ENCODE measurements at regions not wholly inside any gene's neighbourhood (a gene's known extent, or its start where the extent isn't known, plus 50 kb on each side); places are given as distances from the start of the nearest gene placed in this dataset.
A peak's percentile ranks its signal among the peaks of the same experiment; 100 is the strongest.

DNA sequence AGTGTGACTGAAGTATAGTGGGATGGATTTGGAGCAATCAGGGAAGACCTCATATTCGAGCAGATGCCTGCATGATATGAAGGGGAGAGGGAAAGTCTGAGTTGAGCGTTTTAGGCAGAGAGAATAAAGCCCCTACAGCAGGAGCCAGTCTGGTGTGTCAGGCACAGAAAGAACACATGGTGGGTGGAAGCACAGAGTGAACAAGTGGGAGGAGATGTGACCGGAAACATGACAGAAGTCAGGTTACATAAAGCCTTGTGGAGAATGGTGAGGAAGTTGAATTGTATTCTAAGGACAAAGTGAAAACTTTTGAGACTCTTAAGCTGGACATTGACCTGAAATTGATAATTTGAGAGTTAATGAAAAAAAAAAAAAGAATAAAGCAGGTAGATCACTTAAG, 541.0 kb downstream of the PLOD2 start:
- FAIRE-seq (no peak), DNase-seq (ENCODE audit: low read depth) (no peak)
- Histone ChIP-seq H3K4me3 (ENCODE audit: low read depth, low read length) (no peak overlapping the region), H3K27me3 (ENCODE audit: control insufficient read depth, insufficient read depth, low read length) (no peaks in the 10 kb centered on the region), H3K36me3 (ENCODE audit: control insufficient read depth, insufficient read depth, low read length) (no peaks in the 10 kb centered on the region)
- TF ChIP-seq, protein P1, sequence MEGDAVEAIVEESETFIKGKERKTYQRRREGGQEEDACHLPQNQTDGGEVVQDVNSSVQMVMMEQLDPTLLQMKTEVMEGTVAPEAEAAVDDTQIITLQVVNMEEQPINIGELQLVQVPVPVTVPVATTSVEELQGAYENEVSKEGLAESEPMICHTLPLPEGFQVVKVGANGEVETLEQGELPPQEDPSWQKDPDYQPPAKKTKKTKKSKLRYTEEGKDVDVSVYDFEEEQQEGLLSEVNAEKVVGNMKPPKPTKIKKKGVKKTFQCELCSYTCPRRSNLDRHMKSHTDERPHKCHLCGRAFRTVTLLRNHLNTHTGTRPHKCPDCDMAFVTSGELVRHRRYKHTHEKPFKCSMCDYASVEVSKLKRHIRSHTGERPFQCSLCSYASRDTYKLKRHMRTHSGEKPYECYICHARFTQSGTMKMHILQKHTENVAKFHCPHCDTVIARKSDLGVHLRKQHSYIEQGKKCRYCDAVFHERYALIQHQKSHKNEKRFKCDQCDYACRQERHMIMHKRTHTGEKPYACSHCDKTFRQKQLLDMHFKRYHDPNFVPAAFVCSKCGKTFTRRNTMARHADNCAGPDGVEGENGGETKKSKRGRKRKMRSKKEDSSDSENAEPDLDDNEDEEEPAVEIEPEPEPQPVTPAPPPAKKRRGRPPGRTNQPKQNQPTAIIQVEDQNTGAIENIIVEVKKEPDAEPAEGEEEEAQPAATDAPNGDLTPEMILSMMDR (IDR thresholded peaks at IDR 0.05; ENCODE audit: insufficient read depth, low read length, severe bottlenecking): no peak

DNA sequence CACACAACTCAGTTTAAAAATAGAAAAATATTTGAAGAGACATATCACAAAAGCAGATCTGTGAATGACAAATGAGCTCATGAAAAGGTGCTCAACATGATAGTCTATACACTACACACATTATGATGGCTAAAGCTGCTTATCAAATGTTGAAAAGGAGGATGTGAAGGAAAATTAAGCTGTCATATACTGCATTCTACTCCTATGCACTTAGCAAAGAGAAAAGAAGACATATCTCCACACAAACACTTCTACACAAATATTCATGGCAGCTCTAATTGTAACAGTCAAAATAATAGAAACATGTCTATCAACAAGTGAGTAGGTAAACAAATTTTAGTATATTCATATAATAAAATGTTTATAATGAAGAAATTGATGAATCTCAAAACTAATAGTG, 540.5 kb downstream of the PLOD2 start:
- DNase-seq (ENCODE audit: low read depth) (no peak), FAIRE-seq (no peak)
- no peak overlapping the region for H3K4me3 ChIP-seq (ENCODE audit: low read depth, low read length)
- TF ChIP-seq, protein P1 (IDR thresholded peaks at IDR 0.05; ENCODE audit: insufficient read depth, low read length, severe bottlenecking): no peak
- no peaks in the 10 kb centered on the region for H3K36me3 ChIP-seq (ENCODE audit: control insufficient read depth, insufficient read depth, low read length)
- no peaks in the 10 kb centered on the region for H3K27me3 ChIP-seq (ENCODE audit: control insufficient read depth, insufficient read depth, low read length)

DNA sequence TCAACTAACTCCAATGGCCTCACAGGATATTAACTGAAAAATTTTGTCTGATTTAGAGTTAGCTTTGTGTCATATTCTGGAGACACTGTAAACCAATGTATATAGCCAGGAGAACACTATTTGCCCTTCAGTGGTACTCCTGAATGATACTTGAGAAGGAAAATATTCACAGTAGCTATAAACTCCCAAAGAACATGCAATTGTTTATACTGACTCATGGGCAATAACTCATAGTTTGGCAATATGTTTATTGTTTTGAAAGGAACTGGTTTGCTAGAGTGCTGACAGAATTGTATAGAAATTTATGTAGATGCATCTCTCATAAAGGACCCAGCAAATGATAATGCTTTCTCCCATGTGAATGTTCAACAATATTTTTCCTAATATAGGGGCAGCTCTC, 537.6 kb downstream of the PLOD2 start:
- peak; percentile 57 for DNase-seq (ENCODE audit: low read depth)
- no peak for FAIRE-seq
- no peaks in the 10 kb centered on the region for H3K27me3 ChIP-seq (ENCODE audit: control insufficient read depth, insufficient read depth, low read length)
- TF ChIP-seq, protein P1 (IDR thresholded peaks at IDR 0.05; ENCODE audit: insufficient read depth, low read length, severe bottlenecking): no peak
- H3K4me3 ChIP-seq (ENCODE audit: low read depth, low read length): no peak overlapping the region
- no peaks in the 10 kb centered on the region for H3K36me3 ChIP-seq (ENCODE audit: control insufficient read depth, insufficient read depth, low read length)

DNA sequence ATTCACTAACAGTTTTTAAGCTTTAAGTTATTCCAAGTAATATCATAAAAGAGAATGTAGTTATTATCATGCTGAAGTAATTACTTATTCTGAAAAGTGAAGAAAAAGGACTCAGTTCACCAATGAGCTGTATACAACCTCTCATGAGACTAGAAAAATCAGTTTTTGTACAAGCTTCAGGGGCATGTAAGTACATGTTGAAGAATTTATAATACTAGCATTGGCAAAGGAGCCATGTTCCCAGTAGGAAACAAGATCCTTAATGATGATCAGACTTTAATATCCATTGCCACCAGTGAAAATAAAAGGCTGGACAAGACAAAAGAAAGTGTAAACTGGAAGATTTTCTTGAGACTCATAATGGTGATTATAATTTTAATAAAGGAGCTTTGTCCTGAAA, 532.8 kb downstream of the PLOD2 start:
- no peak overlapping the region for H3K4me3 ChIP-seq (ENCODE audit: low read depth, low read length)
- TF ChIP-seq, protein P1 (IDR thresholded peaks at IDR 0.05; ENCODE audit: insufficient read depth, low read length, severe bottlenecking): no peak
- H3K27me3 ChIP-seq (ENCODE audit: control insufficient read depth, insufficient read depth, low read length): no peaks in the 10 kb centered on the region
- no peaks in the 10 kb centered on the region for H3K36me3 ChIP-seq (ENCODE audit: control insufficient read depth, insufficient read depth, low read length)
- DNase-seq (ENCODE audit: low read depth) (peak; percentile 64), FAIRE-seq (no peak)

DNA sequence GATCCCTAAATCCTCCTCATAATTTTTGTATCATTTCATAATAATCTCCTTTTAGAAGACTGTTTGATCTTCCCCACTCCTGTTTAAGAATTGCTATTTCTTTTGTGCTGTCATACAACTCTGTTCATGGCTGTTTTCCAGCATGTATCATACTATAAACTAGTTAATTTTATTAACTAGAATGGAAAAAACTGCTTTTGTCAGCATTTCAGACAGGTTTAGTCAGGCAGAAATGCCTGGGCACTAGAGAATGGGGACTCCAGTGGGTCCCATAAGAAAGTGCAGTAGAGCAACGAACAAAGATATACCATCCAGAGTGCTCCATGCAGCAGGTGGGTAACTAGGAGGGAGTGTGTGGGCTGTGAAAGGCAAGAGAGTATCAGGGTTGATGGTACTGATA, 523.9 kb downstream of the PLOD2 start:
- no peak for FAIRE-seq
- H3K27me3 ChIP-seq (ENCODE audit: control insufficient read depth, insufficient read depth, low read length): no peaks in the 10 kb centered on the region

More for the DNA sequence above, 523.9 kb downstream of the PLOD2 start:
- no peak for DNase-seq (ENCODE audit: low read depth)
- TF ChIP-seq, protein P1 (IDR thresholded peaks at IDR 0.05; ENCODE audit: insufficient read depth, low read length, severe bottlenecking): no peak
- H3K36me3 ChIP-seq (ENCODE audit: control insufficient read depth, insufficient read depth, low read length): no peaks in the 10 kb centered on the region
- H3K4me3 ChIP-seq (ENCODE audit: low read depth, low read length): no peak overlapping the region
